SK-N-SH (cell line): ENCODE measurements at regions not wholly inside any gene's neighbourhood (a gene's known extent, or its start where the extent isn't known, plus 50 kb on each side); places are given as distances from the start of the nearest gene placed in this dataset.

Source experiments
- CTCF ChIA-PET: fragments of 300-600, 350-600 bp; formaldehyde crosslinking; extraction: SDS; loops from one replicate; lab custom pipeline; 2021; lab: Yijun Ruan, JAX
- POLR2A ChIA-PET: fragments of 350-600 bp; sonication (Branson Sonifier 250); formaldehyde crosslinking; extraction: SDS; loops from one replicate; lab custom pipeline; 2020; ENCODE audit warnings: antibody characterized with exemption, inconsistent platforms; lab: Yijun Ruan, JAX
- DNase-seq: peaks from one replicate; pipeline ENCODE4 v3.0.0; 2012
- H2AFZ ChIP-seq: fragments of 200-600 bp; sonication (generic); 2 replicates; pipeline ENCODE4 v1.8.1; 2016; ENCODE audit warnings: antibody characterized with exemption, mild to moderate bottlenecking, low read depth
- H3F3A ChIP-seq: fragments of 200-600 bp; sonication (generic); replicated peaks from 2 replicates; pipeline ENCODE3; 2016; ENCODE audit warnings: antibody characterized with exemption, mild to moderate bottlenecking; ENCODE audit not compliant: insufficient read depth
- H3K27ac ChIP-seq, 2 experiments: fragments of 200-500 bp in 1 of 2; fragments of 200-600 bp in 1 of 2; sonication (Bioruptor generic) in 1 of 2; sonication (generic), shearing (Covaris generic) in 1 of 2; 2 replicates each; pipeline versions ENCODE4 v1.5.1 to v1.6.1; 2014 to 2016; ENCODE audit warnings: low read depth in 2 of 2, inconsistent platforms in 1 of 2, low read length in 1 of 2, mild to moderate bottlenecking in 1 of 2, mixed read lengths in 1 of 2
- H3K27me3 ChIP-seq: fragments of 200-600 bp; sonication (generic), shearing (Covaris generic); 2 replicates; pipeline ENCODE4 v1.6.1; 2016; ENCODE audit warnings: mixed run types; ENCODE audit not compliant: insufficient read depth
- H3K36me3 ChIP-seq, 2 experiments: fragments of 200-500 bp in 1 of 2; fragments of 200-600 bp in 1 of 2; sonication (Bioruptor generic) in 1 of 2; sonication (generic) in 1 of 2; replicated peaks in 1 of 2; 2 replicates each; pipeline versions ENCODE3 to v1.5.1; 2014 to 2016; ENCODE audit warnings: low read length in 1 of 2, mild to moderate bottlenecking in 1 of 2; ENCODE audit not compliant: insufficient read depth in 2 of 2, control insufficient read depth in 1 of 2
- H3K4me1 ChIP-seq, 2 experiments: fragments of 200-500 bp in 1 of 2; fragments of 200-600 bp in 1 of 2; sonication (Bioruptor generic) in 1 of 2; sonication (generic), shearing (Covaris generic) in 1 of 2; 2 replicates each; pipeline versions ENCODE4 v1.5.1 to v1.6.1; 2014 to 2016; ENCODE audit warnings: low read depth in 1 of 2, low read length in 1 of 2, mixed run types in 1 of 2; ENCODE audit not compliant: insufficient read depth in 2 of 2, control insufficient read depth in 1 of 2
- H3K4me2 ChIP-seq: fragments of 200-600 bp; sonication (generic), shearing (Covaris generic); 2 replicates; pipeline ENCODE4 v1.6.1; 2017; ENCODE audit warnings: mixed run types
- H3K4me3 ChIP-seq, 2 experiments: fragments of 200-500 bp in 1 of 2; fragments of 200-600 bp in 1 of 2; sonication (Bioruptor generic) in 1 of 2; sonication (generic), shearing (Covaris generic) in 1 of 2; 2 replicates each; pipeline versions ENCODE4 v1.5.1 to v1.8.1; 2014 to 2016; ENCODE audit warnings: low read depth in 2 of 2, inconsistent platforms in 1 of 2, low read length in 1 of 2, mild to moderate bottlenecking in 1 of 2, mixed read lengths in 1 of 2, moderate library complexity in 1 of 2
- H3K79me2 ChIP-seq: fragments of 200-600 bp; sonication (generic); 2 replicates; pipeline ENCODE4 v1.8.1; 2017; ENCODE audit warnings: mild to moderate bottlenecking; ENCODE audit not compliant: insufficient read depth
- H3K9ac ChIP-seq: fragments of 200-600 bp; sonication (generic); 2 replicates; pipeline ENCODE4 v1.6.1; 2017; ENCODE audit warnings: mixed run types
- H3K9me2 ChIP-seq: fragments of 200-600 bp; sonication (generic); 2 replicates; pipeline ENCODE4 v1.6.1; 2017; ENCODE audit warnings: mixed run types
- H3K9me3 ChIP-seq: fragments of 200-600 bp; sonication (generic); 2 replicates; pipeline ENCODE4 v1.6.1; 2017; ENCODE audit warnings: mixed run types, mild to moderate bottlenecking, moderate library complexity
- H4K20me1 ChIP-seq: fragments of 200-600 bp; sonication (generic); 2 replicates; pipeline ENCODE4 v1.6.1; 2017; ENCODE audit warnings: mild to moderate bottlenecking, mixed run types; ENCODE audit not compliant: insufficient read depth
- CHD2 ChIP-seq: fragments of 150-350 bp; IDR thresholded peaks from 2 replicates; pipeline ENCODE4 v1.6.1; 2018; ENCODE audit warnings: low read length; ENCODE audit not compliant: partially characterized antibody
- CTCF ChIP-seq: fragments of 200-600 bp; sonication (generic); IDR thresholded peaks from 2 replicates; pipeline ENCODE4 v1.6.1; 2017; ENCODE audit warnings: antibody characterized with exemption, mild to moderate bottlenecking, moderate library complexity
- EP300 ChIP-seq, 2 experiments: IDR thresholded peaks; 2 replicates each; pipeline versions ENCODE4 v1.4.0 to v1.6.1; 2012; ENCODE audit warnings: borderline replicate concordance in 1 of 2, low read depth in 1 of 2, low read length in 1 of 2
- EZH2phosphoT487 ChIP-seq: fragments of 200-600 bp; sonication (generic); IDR thresholded peaks from 2 replicates; pipeline ENCODE4 v1.6.1; 2017; ENCODE audit warnings: low read depth, mixed run types, mild to moderate bottlenecking, antibody characterized with exemption, moderate library complexity, borderline replicate concordance
- FOSL2 ChIP-seq: IDR thresholded peaks from 2 replicates; pipeline ENCODE4 v1.4.0; 2012; ENCODE audit warnings: low read depth, mild to moderate bottlenecking, moderate library complexity, borderline replicate concordance
- GABPA ChIP-seq: IDR thresholded peaks from 2 replicates; pipeline ENCODE4 v1.4.0; 2012; ENCODE audit warnings: low read depth, mild to moderate bottlenecking
- PBX3 ChIP-seq: IDR thresholded peaks from 2 replicates; pipeline ENCODE4; 2012
- POLR2AphosphoS5 ChIP-seq: IDR thresholded peaks from 2 replicates; pipeline ENCODE4 v1.6.1; 2012; ENCODE audit warnings: low read depth, low read length
- RAD21 ChIP-seq: IDR thresholded peaks from 2 replicates; pipeline ENCODE4 v1.6.1; 2012; ENCODE audit warnings: mild to moderate bottlenecking, low read length
- REST ChIP-seq: IDR thresholded peaks from 2 replicates; pipeline ENCODE4 v1.6.1; 2012; ENCODE audit warnings: mild to moderate bottlenecking, low read depth, low read length, moderate library complexity
- SMC3 ChIP-seq: IDR thresholded peaks from 2 replicates; pipeline ENCODE4 v1.6.1; 2012; ENCODE audit warnings: low read depth, low read length, improper control_type of control experiment
- TAF1 ChIP-seq: IDR thresholded peaks from 2 replicates; pipeline ENCODE4 v1.6.1; 2012; ENCODE audit warnings: low read depth, mild to moderate bottlenecking, low read length, moderate library complexity, borderline replicate concordance
- TCF12 ChIP-seq: IDR thresholded peaks from 2 replicates; pipeline ENCODE4 v1.4.0; 2012
- TEAD4 ChIP-seq: IDR thresholded peaks from 2 replicates; pipeline ENCODE4 v1.4.0; 2012; ENCODE audit warnings: mild to moderate bottlenecking, borderline replicate concordance; ENCODE audit not compliant: insufficient read depth
- YY1 ChIP-seq: IDR thresholded peaks from 2 replicates; pipeline ENCODE4 v1.4.0; 2012; ENCODE audit warnings: low read depth, mild to moderate bottlenecking
- ZBTB33 ChIP-seq: IDR thresholded peaks from 2 replicates; pipeline ENCODE4 v1.4.0; 2012; ENCODE audit warnings: low read depth, borderline replicate concordance
- WGBS: methylation state at CpG from one replicate; pipeline ENCODE4 v1.1.6; 2017; ENCODE audit warnings: low lambda C conversion rate; 5-methylcytosine and 5-hydroxymethylcytosine counted together

- Histone ChIP-seq H3K27ac (no peak overlapping the region), H4K20me1 (no peaks in the 10 kb centered on the region), H3K79me2 (no peaks in the 10 kb centered on the region), H3K27me3 (no peaks in the 10 kb centered on the region), H3K36me3 (no peaks in the 10 kb centered on the region), H3K9ac (no peak overlapping the region), H3K4me3 (no peak overlapping the region), H3K9me3 (no peaks in the 10 kb centered on the region), H2AFZ (no peak overlapping the region), H3K9me2 (no peaks in the 10 kb centered on the region), H3K4me2 (no peak overlapping the region), H3F3A (no peaks in the 10 kb centered on the region), H3K4me1 (no peaks in the 10 kb centered on the region)
- no peak for DNase-seq
- WGBS: 5% methylated on average over 5 of the region's 5 CpGs
- ChIA-PET CTCF (no interaction called here), POLR2A (no interaction called here)
- TF ChIP-seq REST: no peak
- no peak for TF ChIP-seq CTCF
- TF ChIP-seq TCF12: no peak
- no peak for TF ChIP-seq TEAD4
- no peak for TF ChIP-seq EZH2phosphoT487
- TF ChIP-seq SMC3: no peak
- no peak for TF ChIP-seq EP300 (IDR thresholded peaks at IDR 0.05; ENCODE audit: borderline replicate concordance in 1 of 2, low read depth in 1 of 2, low read length in 1 of 2)
Measured at GRCh38 chr3:89702404-89702803, 595.0 kb downstream of the EPHA3 start.

- Histone ChIP-seq H3K4me2 (no peak overlapping the region), H3K27ac (no peak overlapping the region), H3K79me2 (no peaks in the 10 kb centered on the region), H3K9me2 (no peaks in the 10 kb centered on the region), H3F3A (no peaks in the 10 kb centered on the region), H4K20me1 (no peaks in the 10 kb centered on the region), H3K27me3 (no peaks in the 10 kb centered on the region), H3K9ac (no peak overlapping the region), H2AFZ (no peak overlapping the region), H3K4me1 (no peaks in the 10 kb centered on the region), H3K4me3 (no peak overlapping the region), H3K9me3 (no peaks in the 10 kb centered on the region), H3K36me3 (no peaks in the 10 kb centered on the region)
- ChIA-PET POLR2A (no interaction called here), CTCF (no interaction called here)
- 0% methylated on average over 3 of the region's 3 CpGs for WGBS
- DNase-seq: no peak
- no peak for TF ChIP-seq POLR2AphosphoS5
- no peak for TF ChIP-seq FOSL2
- no peak for TF ChIP-seq REST
- TF ChIP-seq RAD21: no peak
- TF ChIP-seq TCF12: no peak
- TF ChIP-seq ZBTB33: no peak
- TF ChIP-seq PBX3: no peak
- no peak for TF ChIP-seq CHD2
- no peak for TF ChIP-seq TAF1
- no peak for TF ChIP-seq YY1
- TF ChIP-seq GABPA: no peak
Measured at GRCh38 chr3:89713196-89713595, 605.8 kb downstream of the EPHA3 start.
